Stimulated activated CD4-positive, alpha-beta T cell treated with anti-CD3 and anti-CD28 coated beads, Interleukin-15, amount 100 ng/mL, for 24 hours (primary cell): ENCODE measurements at regions not wholly inside any gene's neighbourhood (a gene's known extent, or its start where the extent isn't known, plus 50 kb on each side); places are given as distances from the start of the nearest gene placed in this dataset.
"Not testable (repeated sequence)": the region's sequence is repeated elsewhere in the genome, so short reads cannot be mapped to it uniquely, and the experiment has no call there.

Experiments used
- DNase-seq: peaks from one replicate; pipeline ENCODE4 v3.0.0-alpha.2; 2020

GRCh38 chr2:122074201-122074600 lies 318.8 kb downstream of the TSN start:
- no peak for DNase-seq

- DNase-seq, result no peak
Measured at GRCh38 chr2:122075381-122075780, 319.9 kb downstream of the TSN start.

GRCh38 chr2:122077114-122077513 lies 321.7 kb downstream of the TSN start:
- no peak for DNase-seq

- no peak for DNase-seq
Measured at GRCh38 chr2:122077771-122078170, 322.3 kb downstream of the TSN start.

GRCh38 chr2:122078451-122078850 lies 323.0 kb downstream of the TSN start:
- no peak for DNase-seq

GRCh38 chr2:122079844-122080243 lies 324.4 kb downstream of the TSN start:
- DNase-seq, result no peak

- DNase-seq, result no peak
Measured at GRCh38 chr2:122080316-122080715, 324.9 kb downstream of the TSN start.

- DNase-seq, result no peak
Measured at GRCh38 chr2:122080871-122081270, 325.4 kb downstream of the TSN start.

GRCh38 chr2:122081751-122082150 lies 326.3 kb downstream of the TSN start:
- no peak for DNase-seq

- no peak for DNase-seq
Measured at GRCh38 chr2:122083256-122084048, 328.0 kb downstream of the TSN start.

- DNase-seq, result not testable (repeated sequence)
Measured at GRCh38 chr2:122085672-122086071, 330.2 kb downstream of the TSN start.

- no peak for DNase-seq
Measured at GRCh38 chr2:122094557-122094956, 339.1 kb downstream of the TSN start.

GRCh38 chr2:122096761-122097160 lies 341.3 kb downstream of the TSN start:
- DNase-seq, result no peak

- no peak for DNase-seq
Measured at GRCh38 chr2:122098306-122098705, 342.9 kb downstream of the TSN start.

- DNase-seq, result no peak
Measured at GRCh38 chr2:122100346-122100745, 344.9 kb downstream of the TSN start.

- DNase-seq, result no peak
Measured at GRCh38 chr2:122100756-122101155, 345.3 kb downstream of the TSN start.

- DNase-seq, result no peak
Measured at GRCh38 chr2:122101319-122101718, 345.9 kb downstream of the TSN start.

GRCh38 chr2:122105171-122105876 lies 349.9 kb downstream of the TSN start:
- DNase-seq, result no peak

GRCh38 chr2:122105877-122106206 lies 350.4 kb downstream of the TSN start:
- DNase-seq, result no peak

- no peak for DNase-seq
Measured at GRCh38 chr2:122108186-122108585, 352.7 kb downstream of the TSN start.

GRCh38 chr2:122112216-122113005 lies 357.0 kb downstream of the TSN start:
- no peak for DNase-seq

GRCh38 chr2:122114421-122114820 lies 359.0 kb downstream of the TSN start:
- DNase-seq, result no peak

- DNase-seq, result no peak
Measured at GRCh38 chr2:122117371-122117770, 361.9 kb downstream of the TSN start.

- no peak for DNase-seq
Measured at GRCh38 chr2:122129399-122129798, 373.9 kb downstream of the TSN start.
